NT2/D1 (cell line): ENCODE measurements at regions not wholly inside any gene's neighbourhood (a gene's known extent, or its start where the extent isn't known, plus 50 kb on each side); places are given as distances from the start of the nearest gene placed in this dataset.

Experiments
- DNase-seq: peaks from one replicate; pipeline ENCODE4 v3.0.0-alpha.2; 2011; ENCODE audit warnings: low read depth, low spot score
- H3K27me3 ChIP-seq: 2 replicates; pipeline ENCODE4 v1.6.0; 2011; ENCODE audit warnings: mild to moderate bottlenecking; ENCODE audit not compliant: insufficient read length, insufficient read depth
- H3K36me3 ChIP-seq: 2 replicates; pipeline ENCODE4 v1.6.1; 2011; ENCODE audit warnings: mild to moderate bottlenecking, low read length, mixed read lengths; ENCODE audit not compliant: insufficient read depth, insufficient read length
- H3K4me1 ChIP-seq: 2 replicates; pipeline ENCODE4 v1.5.1; 2011; ENCODE audit not compliant: insufficient read depth, insufficient read length
- H3K4me3 ChIP-seq: 2 replicates; pipeline ENCODE4 v1.5.1; 2011; ENCODE audit warnings: low read depth; ENCODE audit not compliant: insufficient read length
- H3K9ac ChIP-seq: 2 replicates; pipeline ENCODE4 v1.6.0; 2011; ENCODE audit warnings: low read depth; ENCODE audit not compliant: insufficient read length
- H3K9me3 ChIP-seq: 2 replicates; pipeline ENCODE4 v1.5.1; 2011; ENCODE audit warnings: mild to moderate bottlenecking, low read length; ENCODE audit not compliant: insufficient read depth
- SUZ12 ChIP-seq: IDR thresholded peaks from 2 replicates; pipeline ENCODE4 v1.6.1; 2011; ENCODE audit not compliant: insufficient read length, insufficient read depth; ENCODE audit errors: extremely low read depth
- YY1 ChIP-seq: IDR thresholded peaks from 2 replicates; pipeline ENCODE4 v1.6.1; 2011; ENCODE audit not compliant: insufficient read length, insufficient read depth
- ZNF274 ChIP-seq: IDR thresholded peaks from 2 replicates; pipeline ENCODE4 v1.6.1; 2011; ENCODE audit warnings: mild to moderate bottlenecking, low read depth, low read length

- Histone ChIP-seq H3K4me1 (no peaks in the 10 kb centered on the region), H3K27me3 (no peaks in the 10 kb centered on the region), H3K4me3 (no peak overlapping the region), H3K36me3 (no peaks in the 10 kb centered on the region), H3K9ac (no peak overlapping the region), H3K9me3 (no peaks in the 10 kb centered on the region)
- TF ChIP-seq SUZ12 (no peak), YY1 (no peak)
- DNase-seq = no peak
These were observed 287.0 kb upstream of the RSPO3 start for GRCh38 chr6:126831461-126831860.

DNA sequence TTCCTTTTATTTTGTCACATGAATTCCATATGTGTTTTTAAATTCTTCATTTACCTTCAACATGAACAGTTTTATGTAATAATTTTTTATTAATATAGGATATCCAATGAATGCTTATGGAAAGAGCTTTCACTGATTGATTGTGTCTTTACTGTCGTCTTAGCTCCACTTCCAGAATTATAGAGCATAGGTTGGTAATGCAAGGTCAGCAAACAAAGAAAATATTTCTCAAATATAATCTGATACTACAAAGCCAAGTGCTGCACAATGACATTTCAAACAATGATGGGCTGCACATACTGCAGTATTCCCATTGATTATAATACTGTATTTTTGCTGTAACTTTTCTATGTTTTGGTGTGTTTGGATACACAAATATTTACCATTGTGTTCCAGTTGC is 275.7 kb upstream of the RSPO3 start:
- Histone ChIP-seq H3K9me3 (no peaks in the 10 kb centered on the region), H3K9ac (no peak overlapping the region), H3K4me3 (no peak overlapping the region), H3K27me3 (no peaks in the 10 kb centered on the region), H3K4me1 (no peaks in the 10 kb centered on the region), H3K36me3 (no peaks in the 10 kb centered on the region)
- TF ChIP-seq ZNF274 (no peak), YY1 (no peak)
- DNase-seq = no peak

DNA sequence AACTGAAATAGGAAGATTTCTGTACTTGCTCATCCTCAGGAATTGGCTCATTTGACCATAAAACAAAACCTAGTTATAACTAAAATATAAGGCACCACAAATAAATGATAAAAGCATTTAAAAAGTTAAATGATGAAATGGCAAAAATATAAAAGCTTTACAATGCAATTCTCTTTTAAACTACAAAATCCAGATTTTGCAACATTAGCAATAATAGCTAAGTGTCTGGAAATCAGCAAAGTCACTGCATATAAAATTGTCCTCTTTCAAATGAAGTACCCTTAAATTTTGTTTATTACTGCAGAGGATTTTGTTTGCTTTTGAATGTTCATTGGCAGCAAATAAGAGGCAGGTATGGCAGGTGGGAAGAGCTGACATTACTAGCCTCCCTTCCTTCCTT is 270.4 kb upstream of the RSPO3 start:
- H3K36me3 ChIP-seq = no peaks in the 10 kb centered on the region
- TF ChIP-seq YY1 (no peak), ZNF274 (no peak), SUZ12 (no peak)
- H3K4me3 ChIP-seq = no peak overlapping the region
- H3K9ac ChIP-seq = no peak overlapping the region
- H3K9me3 ChIP-seq = no peaks in the 10 kb centered on the region
- H3K4me1 ChIP-seq = no peaks in the 10 kb centered on the region
- DNase-seq = no peak
- no peaks in the 10 kb centered on the region for H3K27me3 ChIP-seq

DNA sequence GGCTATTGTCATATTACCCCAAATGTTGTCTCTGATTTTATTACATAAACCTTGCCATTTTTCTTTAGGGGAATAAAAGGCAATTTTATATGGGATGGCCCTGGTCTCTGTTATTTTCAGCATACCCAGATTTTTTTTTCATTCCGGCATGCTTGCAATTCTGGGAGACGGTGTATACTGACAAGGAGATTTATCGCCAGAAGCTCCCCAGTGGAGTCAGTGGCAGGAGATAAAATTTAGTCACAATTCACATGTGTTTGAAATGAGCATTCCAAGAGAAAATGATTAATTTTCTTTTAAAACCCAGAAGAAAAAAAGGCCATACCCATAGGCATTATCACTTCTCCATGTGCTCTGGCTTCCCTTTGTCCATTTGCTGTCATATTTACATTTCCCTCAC is 250.8 kb upstream of the RSPO3 start:
- no peak for DNase-seq
- no peaks in the 10 kb centered on the region for H3K36me3 ChIP-seq
- no peaks in the 10 kb centered on the region for H3K27me3 ChIP-seq
- no peak overlapping the region for H3K4me3 ChIP-seq
- H3K9ac ChIP-seq = no peak overlapping the region
- H3K4me1 ChIP-seq = no peaks in the 10 kb centered on the region
- no peaks in the 10 kb centered on the region for H3K9me3 ChIP-seq
- TF ChIP-seq ZNF274 = no peak

GRCh38 chr6:126873351-126873750 is 245.1 kb upstream of the RSPO3 start:
- Histone ChIP-seq H3K4me1 (no peaks in the 10 kb centered on the region), H3K36me3 (no peaks in the 10 kb centered on the region), H3K4me3 (no peak overlapping the region), H3K9ac (no peak overlapping the region), H3K27me3 (no peaks in the 10 kb centered on the region), H3K9me3 (no peaks in the 10 kb centered on the region)
- no peak for TF ChIP-seq SUZ12
- no peak for TF ChIP-seq ZNF274
- TF ChIP-seq YY1 = no peak
- DNase-seq = no peak

- no peak for TF ChIP-seq SUZ12
- no peak for TF ChIP-seq ZNF274
- no peak for TF ChIP-seq YY1
- Histone ChIP-seq H3K36me3 (no peaks in the 10 kb centered on the region), H3K4me1 (no peaks in the 10 kb centered on the region), H3K27me3 (no peaks in the 10 kb centered on the region), H3K4me3 (no peak overlapping the region), H3K9me3 (no peaks in the 10 kb centered on the region), H3K9ac (no peak overlapping the region)
- no peak for DNase-seq
These were observed 244.7 kb upstream of the RSPO3 start for GRCh38 chr6:126873791-126874190.

DNA sequence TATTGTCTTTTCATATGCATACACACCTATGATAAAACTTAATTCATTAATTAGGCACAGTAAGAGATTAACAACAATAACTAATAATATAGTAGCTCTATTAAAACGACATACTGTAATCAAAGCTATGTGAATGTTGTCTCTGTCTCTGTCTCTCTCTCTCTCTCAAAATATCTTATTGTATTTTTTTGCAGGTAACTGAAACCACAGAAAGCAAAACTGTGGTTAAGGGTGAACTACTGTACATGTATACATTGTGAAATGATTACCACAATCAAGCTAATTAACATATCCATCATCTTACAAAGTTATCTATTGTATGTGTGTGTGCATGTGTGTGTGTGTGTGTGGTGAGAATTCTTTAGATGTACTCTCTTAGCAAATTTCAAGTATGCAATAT is 242.0 kb upstream of the RSPO3 start:
- no peaks in the 10 kb centered on the region for H3K4me1 ChIP-seq
- TF ChIP-seq ZNF274 (no peak), YY1 (no peak), SUZ12 (no peak)

GRCh38 chr6:126880964-126881363 is 237.5 kb upstream of the RSPO3 start:
- H3K9ac ChIP-seq = no peak overlapping the region
- no peaks in the 10 kb centered on the region for H3K27me3 ChIP-seq
- H3K36me3 ChIP-seq = no peaks in the 10 kb centered on the region
- no peaks in the 10 kb centered on the region for H3K4me1 ChIP-seq
- H3K9me3 ChIP-seq = no peaks in the 10 kb centered on the region
- H3K4me3 ChIP-seq = no peak overlapping the region
- DNase-seq = no peak
- TF ChIP-seq ZNF274 (no peak), SUZ12 (no peak), YY1 (no peak)

More for the DNA sequence above, 242.0 kb upstream of the RSPO3 start:
- Histone ChIP-seq H3K36me3 (no peaks in the 10 kb centered on the region), H3K9ac (no peak overlapping the region), H3K9me3 (no peaks in the 10 kb centered on the region), H3K27me3 (no peaks in the 10 kb centered on the region), H3K4me3 (no peak overlapping the region)
- no peak for DNase-seq
